GM12878 (cell line): ENCODE measurements at regions not wholly inside any gene's neighbourhood (a gene's known extent, or its start where the extent isn't known, plus 50 kb on each side); places are given as distances from the start of the nearest gene placed in this dataset.

Experiments used
- ATAC-seq: fragments of 200-7000 bp; cut with Tn5 transposase; 3 replicates; pipeline ENCODE4 v1.9.1; 2020; ENCODE audit warnings: mild to moderate bottlenecking, moderate library complexity
- BruUV-seq: library from RNA; stranded (reverse); fragments of 400-500 nt; replicated peaks from 2 replicates; lab custom pipeline; 2021; lab: Mats Ljungman, UMichigan
- CTCF ChIA-PET: fragments of 300-600 bp; sonication (Branson Sonifier 250); formaldehyde crosslinking; extraction: SDS; loops from one replicate; lab custom pipeline; 2021; ENCODE audit warnings: inconsistent platforms; lab: Yijun Ruan, JAX
- POLR2A ChIA-PET: fragments of 350-600 bp; formaldehyde crosslinking; extraction: SDS; loops from one replicate; lab custom pipeline; 2021; ENCODE audit warnings: inconsistent platforms; lab: Charles Lee
- RAD21 ChIA-PET: fragments of 300-600 bp; sonication (Branson Sonifier 250); formaldehyde crosslinking; loops from one replicate; lab custom pipeline; 2023; ENCODE audit warnings: antibody characterized with exemption; ENCODE audit not compliant: unreplicated experiment; lab: Charles Lee
- SMC1A ChIA-PET: fragments of 300-600 bp; sonication (Branson Sonifier 250); formaldehyde crosslinking; loops from one replicate; lab custom pipeline; 2023; ENCODE audit not compliant: unreplicated experiment, uncharacterized antibody; lab: Charles Lee
- DNase-seq: peaks from one replicate; pipeline ENCODE4 v3.0.0-alpha.2; 2011; ENCODE audit warnings: low read depth, low spot score
- FAIRE-seq: peaks from 3 replicates; lab custom pipeline; 2011; peaks lifted over from hg19 to GRCh38; lab: Jason Lieb, UNC
- H2AFZ ChIP-seq: 2 replicates; pipeline ENCODE4 v1.6.0; 2011; ENCODE audit warnings: low read depth, low read length, control low read depth; ENCODE audit not compliant: control insufficient read depth
- H3K27ac ChIP-seq: 2 replicates; pipeline ENCODE4 v1.5.1; 2011; ENCODE audit warnings: control low read depth; ENCODE audit not compliant: control insufficient read depth, insufficient read depth
- H3K27me3 ChIP-seq, 2 experiments: replicated peaks in 1 of 2; 2 replicates each; pipeline versions ENCODE4 v1.6.0 to v1.6.1; 2011; ENCODE audit warnings: low read length in 1 of 2; ENCODE audit not compliant: control insufficient read depth in 2 of 2, insufficient read depth in 2 of 2
- H3K36me3 ChIP-seq, 2 experiments: 2 replicates each; pipeline ENCODE4 v1.5.1; 2011; ENCODE audit warnings: low read length in 1 of 2; ENCODE audit not compliant: control insufficient read depth in 2 of 2, insufficient read depth in 2 of 2
- H3K4me1 ChIP-seq: 2 replicates; pipeline ENCODE4 v1.6.1; 2011; ENCODE audit warnings: mild to moderate bottlenecking, low read length, moderate library complexity, mixed read lengths; ENCODE audit not compliant: control insufficient read depth, insufficient read depth
- H3K4me2 ChIP-seq: 2 replicates; pipeline ENCODE4 v1.6.0; 2011; ENCODE audit warnings: control low read depth; ENCODE audit not compliant: control insufficient read depth, insufficient read depth
- H3K4me3 ChIP-seq: fragments of 200-600 bp; sonication (generic); 2 replicates; pipeline ENCODE4 v1.5.1; 2016
- H3K79me2 ChIP-seq: 2 replicates; pipeline ENCODE4 v1.6.0; 2011; ENCODE audit warnings: low read length; ENCODE audit not compliant: control insufficient read depth, insufficient read depth
- H3K9ac ChIP-seq: 2 replicates; pipeline ENCODE4 v1.8.0; 2011; ENCODE audit warnings: low read length, control low read depth, mixed read lengths; ENCODE audit not compliant: control insufficient read depth, insufficient read depth
- H3K9me3 ChIP-seq: replicated peaks from 3 replicates; pipeline ENCODE4 v1.5.1; 2011; ENCODE audit warnings: mild to moderate bottlenecking, low read length; ENCODE audit not compliant: control insufficient read depth, insufficient read depth
- H4K20me1 ChIP-seq: 2 replicates; pipeline ENCODE4 v1.6.0; 2011; ENCODE audit not compliant: control insufficient read depth, insufficient read depth
- ATF3 ChIP-seq: IDR thresholded peaks from 2 replicates; pipeline ENCODE4 v1.6.1; 2011; ENCODE audit warnings: low read depth, mild to moderate bottlenecking, low read length, moderate library complexity, borderline replicate concordance; ENCODE audit errors: extremely low read depth
- CBX5 ChIP-seq: sonication (generic); IDR thresholded peaks from 2 replicates; pipeline ENCODE4 v1.6.1; 2016; ENCODE audit warnings: low read depth, moderate library complexity, mild to moderate bottlenecking, inconsistent platforms
- ESRRA ChIP-seq: IDR thresholded peaks from 2 replicates; pipeline ENCODE4 v1.6.1; 2012; ENCODE audit warnings: mild to moderate bottlenecking, low read length, improper control_type of control experiment
- FOS ChIP-seq: IDR thresholded peaks from 3 replicates; pipeline ENCODE4 v1.6.1; 2011; ENCODE audit warnings: borderline replicate concordance; ENCODE audit not compliant: insufficient read length; ENCODE audit errors: extremely low read depth
- HCFC1 ChIP-seq: fragments of 150-350 bp; IDR thresholded peaks from 2 replicates; pipeline ENCODE4 v1.6.1; 2014; ENCODE audit warnings: low read length
- IKZF2 ChIP-seq, 2 experiments: fragments of 450-650 bp; IDR thresholded peaks; 2 replicates each; pipeline ENCODE4 v1.6.1; 2017; ENCODE audit warnings: mild to moderate bottlenecking in 2 of 2, moderate library complexity in 2 of 2
- KDM1A ChIP-seq: fragments of 200-600 bp; sonication (generic); IDR thresholded peaks from 2 replicates; pipeline ENCODE4 v1.6.1; 2016; ENCODE audit warnings: borderline replicate concordance
- MTA3 ChIP-seq: IDR thresholded peaks from 2 replicates; pipeline ENCODE4 v1.6.1; 2012; ENCODE audit warnings: low read length, inconsistent platforms, borderline replicate concordance
- NFIC ChIP-seq: IDR thresholded peaks from 2 replicates; pipeline ENCODE4 v1.6.1; 2012; ENCODE audit warnings: low read depth, mild to moderate bottlenecking, inconsistent platforms, low read length, moderate library complexity
- RBBP5 ChIP-seq: fragments of 200-600 bp; sonication (generic); conservative IDR thresholded peaks from 2 replicates; pipeline ENCODE4 v1.6.1; 2016
- RCOR1 ChIP-seq: conservative IDR thresholded peaks from 2 replicates; pipeline ENCODE4 v1.6.1; 2012; ENCODE audit warnings: low read depth, low read length, improper control_type of control experiment
- RELA ChIP-seq: fragments of 450-650 bp; IDR thresholded peaks from 2 replicates; pipeline ENCODE4 v1.8.0; 2014; ENCODE audit warnings: borderline replicate concordance; ENCODE audit not compliant: partially characterized antibody
- REST ChIP-seq: IDR thresholded peaks from 2 replicates; pipeline ENCODE4 v1.6.1; 2012; ENCODE audit warnings: mild to moderate bottlenecking, low read depth, low read length
- STAT3 ChIP-seq: IDR thresholded peaks from 2 replicates; pipeline ENCODE4 v1.6.1; 2011; ENCODE audit warnings: low read depth, low read length, improper control_type of control experiment
- USF1 ChIP-seq: IDR thresholded peaks from 2 replicates; pipeline ENCODE4 v1.6.1; 2011; ENCODE audit warnings: borderline replicate concordance, low read depth, mild to moderate bottlenecking, moderate library complexity, mixed read lengths, low read length; ENCODE audit not compliant: insufficient read depth; ENCODE audit errors: extremely low read length
- WGBS: methylation state at CpG from one replicate; pipeline ENCODE4 v1.1.6; 2016; ENCODE audit warnings: low lambda C conversion rate; ENCODE audit not compliant: insufficient replicate concordance, insufficient coverage; ENCODE audit errors: missing lambda C conversion rate; 5-methylcytosine and 5-hydroxymethylcytosine counted together
- in situ Hi-C: fragments of 300-500 bp; cut with MboI; formaldehyde crosslinking; loops from 9 replicates; pipeline ENCODE4 v1.14.3; 2018; ENCODE audit warnings: mixed read lengths
- intact Hi-C: fragments of 100-400 bp; cut with micrococcal nuclease; formaldehyde crosslinking; loops from one replicate; pipeline ENCODE4 v1.14.2; 2022; ENCODE audit not compliant: unreplicated experiment

GRCh38 chr3:182190056-182190455 is 478.3 kb downstream of the SOX2 start:
- no peak for TF ChIP-seq USF1
- TF ChIP-seq ESRRA: no peak
- no peak for TF ChIP-seq ATF3
- TF ChIP-seq FOS: no peak
- no peak for TF ChIP-seq STAT3
- TF ChIP-seq RELA: no peak
- H3K4me2 ChIP-seq: no peak overlapping the region
- CTCF ChIA-PET: interaction anchor here (0.6 kb wide), 1 partner anchor 105 kb away, joined by 3 read pairs; no protein-coding TSS in a partner anchor
- DNase-seq (no peak), ATAC-seq (no peak), FAIRE-seq (no peak)
- H3K27ac ChIP-seq: no peak overlapping the region
- POLR2A ChIA-PET: no interaction called here
- no TSS peak for BruUV-seq
- no peaks in the 10 kb centered on the region for H3K36me3 ChIP-seq
- RAD21 ChIA-PET: no interaction called here
- H3K4me3 ChIP-seq: no peak overlapping the region
- in situ Hi-C loops (no loop called here), intact Hi-C loops (no loop called here)
- H3K9me3 ChIP-seq: no peaks in the 10 kb centered on the region
- no peaks in the 10 kb centered on the region for H3K4me1 ChIP-seq
- H3K27me3 ChIP-seq: no peaks in the 10 kb centered on the region
- WGBS: 41% methylated on average over 2 of the region's 2 CpGs
- no peaks in the 10 kb centered on the region for H4K20me1 ChIP-seq
- no peaks in the 10 kb centered on the region for H3K79me2 ChIP-seq
- H3K9ac ChIP-seq: no peak overlapping the region
- SMC1A ChIA-PET: no interaction called here
- no peak overlapping the region for H2AFZ ChIP-seq

GRCh38 chr3:182198345-182198744 is 486.6 kb downstream of the SOX2 start:
- FAIRE-seq: no peak
- POLR2A ChIA-PET: no interaction called here
- WGBS: no CpG with 5 or more reads among the region's 1 CpG
- Histone ChIP-seq H3K4me1 (no peaks in the 10 kb centered on the region), H3K36me3 (no peaks in the 10 kb centered on the region), H3K27me3 (no peaks in the 10 kb centered on the region), H2AFZ (no peak overlapping the region), H3K4me3 (no peak overlapping the region), H3K79me2 (no peaks in the 10 kb centered on the region), H3K27ac (no peak overlapping the region), H4K20me1 (no peaks in the 10 kb centered on the region), H3K9me3 (no peaks in the 10 kb centered on the region), H3K4me2 (no peak overlapping the region), H3K9ac (no peak overlapping the region)
- in situ Hi-C loops: no loop called here
- BruUV-seq: no TSS peak
- ATAC-seq: no peak
- SMC1A ChIA-PET: no interaction called here
- no peak for DNase-seq
- intact Hi-C loops: no loop called here
- RAD21 ChIA-PET: no interaction called here
- CTCF ChIA-PET: no interaction called here
- TF ChIP-seq RCOR1: no peak
- no peak for TF ChIP-seq MTA3
- TF ChIP-seq KDM1A: no peak
- no peak for TF ChIP-seq NFIC
- no peak for TF ChIP-seq REST
- TF ChIP-seq CBX5: no peak
- no peak for TF ChIP-seq IKZF2 (IDR thresholded peaks at IDR 0.05)
- TF ChIP-seq RBBP5: no peak
- TF ChIP-seq HCFC1: no peak
